CD14-positive monocyte (primary cell): ENCODE measurements at regions not wholly inside any gene's neighbourhood (a gene's known extent, or its start where the extent isn't known, plus 50 kb on each side); places are given as distances from the start of the nearest gene placed in this dataset.

Experiments used
- DNase-seq, 3 donors: peaks; one replicate each; pipeline ENCODE4 v3.0.0-alpha.2; 2011 to 2022
- H2AFZ ChIP-seq: 2 replicates; pipeline ENCODE4 v1.6.0; 2012; ENCODE audit warnings: mild to moderate bottlenecking, low read depth, low read length, inconsistent platforms; ENCODE audit not compliant: insufficient read depth, poor library complexity, severe bottlenecking
- H3K27ac ChIP-seq, 2 donors: 1 replicate in 1 of 2; 2 replicates in 1 of 2; pipeline ENCODE4 v1.5.1; 2012 to 2013; ENCODE audit warnings: low read length in 2 of 2, control low read depth in 1 of 2, inconsistent platforms in 1 of 2, low read depth in 1 of 2, mild to moderate bottlenecking in 1 of 2
- H3K27me3 ChIP-seq, 2 donors: one replicate each; pipeline versions ENCODE4 v1.6.0 to v1.6.1; 2011 to 2013; ENCODE audit warnings: low read length in 2 of 2; ENCODE audit not compliant: control insufficient read depth in 2 of 2, insufficient read depth in 2 of 2
- H3K36me3 ChIP-seq, 2 donors: replicated peaks in 1 of 2; 1 replicate in 1 of 2; 2 replicates in 1 of 2; pipeline versions ENCODE4 v1.5.1 to v1.6.1; 2012 to 2013; ENCODE audit warnings: low read length in 2 of 2, control low read depth in 1 of 2, inconsistent platforms in 1 of 2, mild to moderate bottlenecking in 1 of 2; ENCODE audit not compliant: insufficient read depth in 2 of 2, control insufficient read depth in 1 of 2
- H3K4me1 ChIP-seq, 2 donors: 1 replicate in 1 of 2; 2 replicates in 1 of 2; pipeline versions ENCODE4 v1.5.1 to v1.6.1; 2012 to 2013; ENCODE audit warnings: low read length in 2 of 2, control low read depth in 1 of 2, inconsistent platforms in 1 of 2, mild to moderate bottlenecking in 1 of 2, moderate library complexity in 1 of 2; ENCODE audit not compliant: insufficient read depth in 2 of 2, control insufficient read depth in 1 of 2
- H3K4me2 ChIP-seq: replicated peaks from 2 replicates; pipeline ENCODE3; 2012; ENCODE audit warnings: low read length, moderate library complexity, mild to moderate bottlenecking; ENCODE audit not compliant: poor library complexity, severe bottlenecking; ENCODE audit errors: extremely low read depth
- H3K4me3 ChIP-seq, 3 experiments: fragments of 200-600 bp in 1 of 3; sonication (generic) in 1 of 3; replicated peaks in 1 of 3; 1 replicate in 2 of 3; 2 replicates in 1 of 3; pipeline ENCODE4 v1.5.1; 2011 to 2013; ENCODE audit warnings: low read length in 3 of 3, mild to moderate bottlenecking in 3 of 3, control low read depth in 2 of 3, low read depth in 2 of 3, inconsistent platforms in 1 of 3, moderate library complexity in 1 of 3
- H3K79me2 ChIP-seq: 2 replicates; pipeline ENCODE4 v1.6.0; 2012; ENCODE audit warnings: mild to moderate bottlenecking, control low read depth, inconsistent platforms, low read length, moderate library complexity; ENCODE audit not compliant: insufficient read depth
- H3K9ac ChIP-seq: 2 replicates; pipeline ENCODE4 v1.6.0; 2017; ENCODE audit warnings: low read length, mild to moderate bottlenecking; ENCODE audit not compliant: insufficient read depth, poor library complexity, severe bottlenecking
- H3K9me3 ChIP-seq, 2 donors: replicated peaks in 1 of 2; 1 replicate in 1 of 2; 2 replicates in 1 of 2; pipeline versions ENCODE4 v1.5.1 to v1.6.1; 2012 to 2013; ENCODE audit warnings: low read length in 2 of 2, control low read depth in 1 of 2; ENCODE audit not compliant: control insufficient read depth in 1 of 2, insufficient read depth in 1 of 2
- H4K20me1 ChIP-seq: 2 replicates; pipeline ENCODE4 v1.6.0; 2012; ENCODE audit warnings: mild to moderate bottlenecking, low read length, control low read depth, moderate library complexity; ENCODE audit not compliant: insufficient read depth
- H3K27ac Mint-ChIP-seq, 7 donors: one replicate each; pipeline ENCODE4 v1.8.0; 2020; ENCODE audit warnings: mild to moderate bottlenecking in 7 of 7, mixed read lengths in 7 of 7, moderate library complexity in 6 of 7, inconsistent platforms in 2 of 7
- H3K27me3 Mint-ChIP-seq, 3 donors: one replicate each; pipeline ENCODE4 v1.8.0; 2021 to 2022; ENCODE audit warnings: low read depth in 3 of 3, mild to moderate bottlenecking in 3 of 3, mixed read lengths in 3 of 3, moderate library complexity in 3 of 3, inconsistent platforms in 1 of 3
- H3K36me3 Mint-ChIP-seq, 2 donors: one replicate each; pipeline ENCODE4 v1.8.0; 2020; ENCODE audit warnings: mixed read lengths in 2 of 2, inconsistent platforms in 1 of 2, mild to moderate bottlenecking in 1 of 2
- H3K4me1 Mint-ChIP-seq: one replicate; pipeline ENCODE4 v1.8.0; 2020; ENCODE audit warnings: mild to moderate bottlenecking, mixed read lengths
- H3K4me3 Mint-ChIP-seq, 2 donors: one replicate each; pipeline ENCODE4 v1.8.0; 2020; ENCODE audit warnings: mild to moderate bottlenecking in 2 of 2, mixed read lengths in 2 of 2, moderate library complexity in 1 of 2
- H3K9me3 Mint-ChIP-seq, 7 donors: one replicate each; pipeline ENCODE4 v1.8.0; 2020 to 2022; ENCODE audit warnings: mixed read lengths in 7 of 7, mild to moderate bottlenecking in 6 of 7, moderate library complexity in 6 of 7, inconsistent platforms in 2 of 7
- CTCF ChIP-seq: fragments of 200-600 bp; IDR thresholded peaks from one replicate; pipeline ENCODE4 v1.8.0; 2022; ENCODE audit warnings: antibody characterized with exemption, mild to moderate bottlenecking
- WGBS: methylation state at CpG from one replicate; pipeline ENCODE4 v1.1.5; 2013; ENCODE audit warnings: missing lambda C conversion rate; ENCODE audit not compliant: insufficient coverage; 5-methylcytosine and 5-hydroxymethylcytosine counted together
- intact Hi-C, 2 donors: fragments of 100-400 bp; cut with micrococcal nuclease; formaldehyde crosslinking; loops; one replicate each; pipeline versions ENCODE4 v1.15.0 to v1.15.1; 2023

- intact Hi-C loops: no loop called here
These were observed 320.3 kb downstream of the PTPRU start for GRCh38 chr1:29556657-29557056.

GRCh38 chr1:29555043-29555620, 318.8 kb downstream of the PTPRU start:
- no peaks in the 10 kb centered on the region for H3K79me2 ChIP-seq
- no peak overlapping the region for H3K27ac Mint-ChIP-seq
- H3K4me1 ChIP-seq: no peaks in the 10 kb centered on the region
- no peak overlapping the region for H3K9ac ChIP-seq
- H4K20me1 ChIP-seq: no peaks in the 10 kb centered on the region
- no peak overlapping the region for H2AFZ ChIP-seq
- no peak for DNase-seq
- no peaks in the 10 kb centered on the region for H3K36me3 Mint-ChIP-seq
- H3K4me3 Mint-ChIP-seq: no peak overlapping the region
- H3K4me2 ChIP-seq: no peak overlapping the region
- WGBS: 65% methylated on average over 4 of the region's 10 CpGs
- intact Hi-C loops: no loop called here
- no peak for TF ChIP-seq CTCF
- no peak overlapping the region for H3K27ac ChIP-seq
- H3K27me3 Mint-ChIP-seq: peaks cover 0 to 2% (median 2%) of the 10 kb centered on the region in 3 donors
- no peaks in the 10 kb centered on the region for H3K4me1 Mint-ChIP-seq
- no peaks in the 10 kb centered on the region for H3K36me3 ChIP-seq
- H3K9me3 ChIP-seq: peaks cover 0 to 4% of the 10 kb centered on the region in 2 donors
- peaks cover 0 to 4% (median 0%) of the 10 kb centered on the region in 7 donors for H3K9me3 Mint-ChIP-seq
- no peak overlapping the region for H3K4me3 ChIP-seq
- no peaks in the 10 kb centered on the region for H3K27me3 ChIP-seq

More at GRCh38 chr1:29556657-29557056, 320.3 kb downstream of the PTPRU start:
- Histone ChIP-seq H3K79me2 (no peaks in the 10 kb centered on the region), H4K20me1 (no peaks in the 10 kb centered on the region), H2AFZ (no peak overlapping the region), H3K9me3 (peaks cover 0 to 12% of the 10 kb centered on the region in 2 donors), H3K9ac (no peak overlapping the region), H3K36me3 (no peaks in the 10 kb centered on the region), H3K27ac (no peak overlapping the region), H3K4me2 (no peak overlapping the region), H3K27me3 (no peaks in the 10 kb centered on the region), H3K4me3 (no peak overlapping the region), H3K4me1 (no peaks in the 10 kb centered on the region)
- no peak for TF ChIP-seq CTCF
- Mint-ChIP-seq H3K27me3 (peaks cover 0 to 4% (median 2%) of the 10 kb centered on the region in 3 donors), H3K4me1 (no peaks in the 10 kb centered on the region), H3K36me3 (no peaks in the 10 kb centered on the region), H3K27ac (no peak overlapping the region), H3K9me3 (peaks cover 0 to 5% (median under 1%) of the 10 kb centered on the region in 7 donors), H3K4me3 (no peak overlapping the region)
- no peak for DNase-seq
- 66% methylated on average over 4 of the region's 4 CpGs for WGBS
